Frontal cortex (tissue), 3 donors: ENCODE measurements at regions not wholly inside any gene's neighbourhood (a gene's known extent, or its start where the extent isn't known, plus 50 kb on each side); places are given as distances from the start of the nearest gene placed in this dataset.

Source experiments
- DNase-seq, 2 donors: peaks; one replicate each; pipeline ENCODE4 v3.0.0; 2012; ENCODE audit warnings: low spot score in 2 of 2
- FAIRE-seq: peaks from 2 replicates; lab custom pipeline; 2012; peaks lifted over from hg19 to GRCh38; lab: Jason Lieb, UNC
- donor health status: control.
- donor health status: control.
- donor health status: control.

DNA sequence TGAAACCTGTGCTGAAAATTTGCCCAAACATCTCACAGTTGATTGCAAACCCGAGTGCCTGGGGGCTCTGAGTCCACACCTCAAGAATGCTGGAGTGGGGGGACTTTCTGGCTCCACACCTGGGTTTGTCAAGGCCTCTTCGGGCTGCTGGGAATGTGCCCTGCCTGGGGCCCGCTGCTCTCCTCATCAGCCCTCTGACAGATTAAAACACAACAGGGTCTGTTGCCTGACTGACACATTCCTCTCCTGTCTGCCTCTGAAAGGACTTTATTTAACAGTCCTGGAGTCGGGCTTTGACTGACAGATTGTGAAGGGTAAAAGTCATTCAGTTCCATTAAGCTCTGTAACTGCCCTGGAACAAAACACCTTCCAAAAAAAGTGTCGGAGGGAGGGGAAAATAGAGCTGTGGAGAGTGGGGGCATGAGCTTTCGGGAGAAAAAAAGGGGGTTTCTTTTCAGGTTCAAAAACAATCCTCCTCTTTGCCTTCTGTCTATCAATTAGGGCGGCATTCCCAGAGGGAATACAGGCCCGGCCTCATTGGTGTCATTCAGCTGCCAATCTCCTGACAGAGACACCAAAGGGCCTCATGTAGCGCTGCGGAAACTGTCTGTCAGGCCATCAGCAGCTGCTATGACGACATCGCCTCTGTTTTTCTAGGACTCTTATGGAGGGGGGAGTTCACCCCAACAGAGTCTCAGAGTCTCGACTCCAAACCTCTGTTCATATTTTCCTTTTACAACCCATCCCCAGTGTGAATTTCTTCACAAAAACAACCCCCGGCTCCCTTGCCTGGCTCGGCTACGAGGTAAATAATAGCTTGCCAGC lies 398.8 kb upstream of the NFE2L3 start:
- DNase-seq = no peak
- FAIRE-seq = no peak

DNA sequence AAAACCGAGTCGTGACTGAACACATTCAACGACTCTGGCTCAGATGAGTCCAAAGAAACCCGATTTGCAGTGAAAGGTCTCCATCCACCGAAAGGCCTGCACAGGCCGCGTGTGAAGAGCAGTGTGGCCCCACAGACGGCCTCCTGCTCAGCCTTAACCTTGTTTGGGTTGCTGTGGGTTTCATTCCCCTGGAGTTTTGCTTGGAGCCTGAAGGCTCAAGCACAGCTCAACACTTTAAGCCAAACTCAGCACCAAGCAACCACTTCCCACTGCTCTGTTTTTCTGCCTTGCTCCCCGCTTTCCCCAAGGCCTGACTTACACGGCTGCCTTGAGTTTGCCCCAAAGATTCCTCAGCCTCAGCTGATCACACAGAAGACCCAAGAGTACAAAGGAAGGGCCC lies 398.2 kb upstream of the NFE2L3 start:
- no peak for FAIRE-seq
- DNase-seq = no peak

DNA sequence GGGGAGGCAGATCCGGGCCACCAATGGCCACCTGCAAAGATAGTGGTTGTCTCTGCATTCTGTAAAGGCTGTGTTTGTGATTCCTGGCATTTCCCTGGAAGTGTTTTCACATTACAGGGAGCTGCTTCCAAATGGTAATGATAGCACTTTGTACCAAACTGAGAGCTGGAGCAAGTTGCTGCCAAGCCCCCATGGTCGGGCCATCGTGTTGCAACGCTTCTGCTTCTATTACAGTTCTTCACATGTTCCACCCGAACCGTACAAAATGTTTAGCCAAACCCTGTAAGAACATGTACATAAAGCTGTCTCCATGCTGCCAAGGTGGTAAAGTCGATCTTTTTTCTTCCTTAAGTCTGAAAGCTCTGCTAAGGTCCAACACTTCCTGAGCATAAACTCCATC lies 397.7 kb upstream of the NFE2L3 start:
- DNase-seq = no peak
- FAIRE-seq = no peak

DNA sequence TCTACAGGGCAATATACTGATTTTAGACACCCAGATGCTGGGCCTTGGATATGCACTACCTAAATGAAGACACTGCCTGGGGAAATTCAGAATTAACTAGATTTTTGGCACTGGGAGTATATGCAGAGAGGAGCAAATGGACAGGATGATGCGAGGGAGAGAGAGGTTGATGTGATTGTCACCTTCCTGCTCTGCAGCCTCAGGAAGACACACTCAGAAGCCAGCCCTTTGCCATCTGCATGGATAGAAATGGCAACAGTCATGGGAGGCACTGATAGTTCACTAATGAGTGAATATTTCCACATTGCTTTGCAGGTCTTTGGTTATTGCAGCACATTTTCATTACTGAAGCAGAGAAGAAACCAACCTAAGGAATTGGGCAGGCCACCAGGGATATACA lies 397.2 kb upstream of the NFE2L3 start:
- no peak for FAIRE-seq

DNA sequence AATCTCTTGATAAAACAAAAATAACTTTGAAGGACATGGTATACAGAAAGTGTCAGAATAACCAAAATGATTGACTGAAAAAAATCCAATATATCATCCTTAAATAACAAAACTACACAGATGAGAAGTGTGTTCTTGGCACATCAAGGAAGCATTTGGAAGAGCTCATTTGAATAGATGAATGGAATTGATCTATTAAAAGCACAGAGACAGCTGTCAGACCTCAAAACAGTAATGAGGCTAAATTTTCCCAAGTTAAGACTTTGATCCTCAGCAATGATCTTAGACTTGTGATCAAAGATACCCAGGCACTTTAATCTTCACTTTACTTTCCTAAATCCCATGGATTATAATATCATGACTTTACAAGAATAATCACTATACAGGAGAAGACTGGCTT lies 395.4 kb upstream of the NFE2L3 start:
- FAIRE-seq (no peak), DNase-seq (no peak)

More for the DNA sequence above, 397.2 kb upstream of the NFE2L3 start:
- DNase-seq = no peak

DNA sequence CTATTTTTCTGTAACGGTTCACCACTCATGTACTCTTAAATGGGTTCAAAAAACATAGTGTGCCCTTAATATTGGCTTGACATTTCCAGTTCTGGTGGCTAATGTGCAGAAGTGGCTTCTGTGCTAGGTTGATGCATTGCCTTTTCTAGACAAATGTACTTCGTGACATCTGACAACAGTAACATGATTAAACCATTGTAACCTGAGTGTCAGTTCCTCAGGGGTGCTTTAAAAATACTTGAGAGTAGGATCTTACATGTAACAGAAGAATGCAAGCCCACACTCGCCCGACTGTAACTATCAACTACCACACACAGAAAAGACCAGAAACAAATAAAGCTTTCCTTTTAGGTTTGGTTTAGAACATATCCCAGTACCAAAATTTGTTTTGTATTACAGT lies 393.4 kb upstream of the NFE2L3 start:
- FAIRE-seq = no peak
- no peak for DNase-seq

DNA sequence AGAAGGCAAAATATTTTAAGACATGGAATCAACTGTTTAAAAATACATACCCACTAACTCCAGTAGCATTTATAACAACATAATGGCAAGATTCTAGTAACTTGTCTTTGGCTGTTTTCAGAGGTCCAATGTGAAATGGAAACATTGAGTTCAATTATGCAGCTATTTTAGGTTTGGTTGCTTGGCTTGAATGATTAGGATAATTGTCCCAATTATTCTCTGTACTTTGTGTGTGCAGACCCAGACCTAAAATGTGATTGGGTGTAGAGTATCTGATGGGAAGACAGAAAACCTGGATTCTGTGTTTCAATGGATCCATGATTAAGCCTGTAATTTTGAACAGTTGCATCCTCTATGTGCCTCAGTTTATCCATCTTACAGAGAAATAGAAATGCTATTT lies 392.7 kb upstream of the NFE2L3 start:
- DNase-seq = no peak
- no peak for FAIRE-seq

DNA sequence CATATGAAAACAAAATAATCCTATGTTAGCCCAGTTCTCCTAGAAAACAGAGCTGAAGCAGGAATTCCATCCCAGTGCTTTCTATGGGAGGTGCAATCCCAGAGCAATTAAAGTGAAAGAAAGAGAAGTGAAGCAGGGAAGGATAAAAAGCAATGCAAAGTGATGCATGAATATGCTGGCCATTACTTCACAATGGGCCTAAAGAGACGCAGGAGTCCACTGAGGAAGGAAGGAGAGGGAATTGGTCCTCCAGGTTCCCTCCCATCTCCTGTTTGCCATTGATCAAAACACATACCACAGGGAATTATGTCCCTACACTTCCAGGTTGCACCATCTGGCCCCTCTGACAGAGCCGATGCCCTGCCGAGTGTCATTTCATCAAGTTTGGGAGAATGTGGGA lies 392.2 kb upstream of the NFE2L3 start:
- FAIRE-seq (no peak), DNase-seq (no peak)

DNA sequence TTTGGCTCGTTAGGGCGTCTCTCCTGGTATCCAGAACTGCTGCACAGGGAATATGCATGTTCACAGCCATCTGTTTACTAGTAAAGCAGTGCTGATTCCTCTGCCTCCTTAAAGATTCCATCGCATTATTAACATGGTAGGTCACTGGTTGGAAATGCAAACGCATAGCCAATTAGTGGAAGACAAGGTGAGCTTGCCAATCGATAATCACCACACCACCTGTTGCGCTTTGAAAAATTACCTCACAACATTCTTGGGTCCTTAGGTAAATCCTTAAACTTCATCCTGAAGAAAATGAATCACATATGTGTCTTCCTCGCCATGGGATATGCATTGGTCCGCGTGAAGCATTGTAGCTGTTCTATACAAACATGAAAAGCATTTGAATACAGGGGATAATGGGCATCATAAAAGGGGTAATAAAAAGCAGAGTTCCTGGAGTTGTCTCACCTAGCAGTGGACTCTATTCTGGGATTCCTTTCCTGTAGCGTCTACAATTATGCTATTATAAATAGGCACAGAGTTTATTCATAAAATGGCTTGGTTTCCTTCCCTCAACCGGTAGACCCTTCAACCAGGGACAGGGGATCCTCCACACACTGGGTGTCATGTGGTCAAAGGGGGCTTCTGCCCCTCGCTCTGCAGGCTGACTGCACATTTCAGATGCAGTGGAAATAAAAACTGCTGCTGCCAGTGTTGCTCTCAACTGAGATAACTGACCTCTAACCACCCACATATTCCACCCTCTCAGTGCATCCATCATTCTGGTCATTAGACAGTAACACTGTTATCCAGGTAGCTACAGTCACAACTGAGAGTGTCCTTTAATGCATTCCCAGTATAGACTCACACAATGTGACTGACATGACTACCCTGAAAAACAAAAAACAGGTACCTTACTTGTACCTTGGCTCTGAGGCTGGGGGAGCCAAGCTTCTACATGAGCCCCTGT lies 389.2 kb upstream of the NFE2L3 start:
- DNase-seq (no peak), FAIRE-seq (no peak)

DNA sequence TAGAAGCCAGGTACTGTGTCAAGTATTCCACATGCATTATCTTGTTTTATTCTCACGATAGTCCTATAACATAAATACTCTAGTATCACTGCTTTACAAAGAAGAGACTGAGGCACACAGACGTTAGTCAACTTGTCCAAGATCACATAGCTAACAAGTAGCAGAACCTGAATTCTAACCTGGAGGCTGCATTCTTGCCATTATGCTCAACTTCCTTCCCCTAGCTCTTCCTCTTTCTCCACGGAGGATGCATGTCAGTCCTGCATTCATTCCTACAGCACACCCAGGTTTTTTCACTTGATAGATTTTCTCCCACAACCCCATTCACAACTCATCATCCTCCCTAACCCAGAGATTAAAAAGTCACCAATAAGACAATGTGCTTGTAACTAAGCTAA lies 388.5 kb upstream of the NFE2L3 start:
- FAIRE-seq (no peak), DNase-seq (no peak)

DNA sequence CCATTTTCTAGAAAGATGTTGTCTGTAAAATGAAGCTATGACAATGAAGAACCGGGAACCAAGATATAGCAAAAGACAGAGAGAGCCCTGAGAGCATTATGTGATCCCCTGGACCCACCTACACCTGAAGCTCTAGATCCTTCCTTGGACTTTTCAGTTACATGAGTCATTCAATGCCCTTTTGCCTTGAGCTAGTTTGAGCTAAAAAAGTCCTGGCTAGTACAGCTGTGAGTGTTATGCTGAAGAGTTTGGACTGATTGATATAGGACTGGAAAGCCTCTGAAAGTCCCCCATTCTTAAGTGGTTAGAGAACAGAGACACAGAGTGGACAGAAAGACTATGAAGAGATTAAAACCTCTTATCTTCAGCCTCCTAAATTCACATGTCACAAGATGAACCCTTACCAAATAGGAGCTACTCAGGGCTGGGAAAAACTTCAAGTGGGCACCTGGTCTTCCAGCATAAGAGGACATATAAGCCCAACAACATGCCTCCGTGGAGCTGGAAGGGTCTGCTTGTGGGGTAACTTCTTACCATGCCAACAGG lies 386.8 kb upstream of the NFE2L3 start:
- FAIRE-seq (no peak), DNase-seq (no peak)

DNA sequence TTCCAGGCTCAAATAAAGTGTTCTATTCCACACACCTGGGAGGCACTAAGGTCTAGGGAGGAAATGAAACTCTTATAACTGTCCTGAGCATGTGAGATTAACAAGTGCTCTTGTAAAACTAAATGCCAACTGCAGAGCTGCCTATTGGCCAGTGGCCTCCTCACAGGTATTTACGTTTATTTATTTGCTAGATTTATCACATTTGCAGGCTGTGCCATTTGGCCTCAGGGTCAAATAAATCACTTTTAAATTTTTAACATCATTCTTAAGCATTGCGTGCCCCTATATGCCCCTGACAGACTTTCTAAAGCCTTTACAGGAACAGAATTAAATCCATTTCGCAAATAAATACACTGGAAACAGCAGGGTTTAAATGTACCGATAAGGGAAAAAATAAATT lies 381.8 kb upstream of the NFE2L3 start:
- FAIRE-seq = no peak

DNA sequence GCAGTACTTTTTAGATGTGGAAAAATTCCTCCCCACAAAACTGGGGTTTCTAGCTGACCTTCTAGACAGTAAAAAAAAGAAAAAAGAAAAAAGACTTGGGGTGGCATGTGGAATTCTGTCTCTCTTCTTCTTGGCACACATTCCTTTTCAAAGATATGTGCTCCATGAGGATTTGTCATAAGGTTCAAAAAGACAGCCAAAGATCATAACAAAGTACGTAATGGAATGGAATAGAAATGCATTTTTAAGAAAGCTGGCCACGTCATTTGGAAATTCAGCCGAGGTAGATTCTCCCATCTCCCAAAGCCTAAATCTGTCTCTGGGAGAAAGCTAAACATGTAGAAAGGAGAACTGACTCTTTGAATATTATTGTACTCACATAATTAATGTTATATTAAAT lies 381.3 kb upstream of the NFE2L3 start:
- FAIRE-seq (no peak), DNase-seq (no peak)

More for the DNA sequence above, 381.8 kb upstream of the NFE2L3 start:
- DNase-seq = no peak

DNA sequence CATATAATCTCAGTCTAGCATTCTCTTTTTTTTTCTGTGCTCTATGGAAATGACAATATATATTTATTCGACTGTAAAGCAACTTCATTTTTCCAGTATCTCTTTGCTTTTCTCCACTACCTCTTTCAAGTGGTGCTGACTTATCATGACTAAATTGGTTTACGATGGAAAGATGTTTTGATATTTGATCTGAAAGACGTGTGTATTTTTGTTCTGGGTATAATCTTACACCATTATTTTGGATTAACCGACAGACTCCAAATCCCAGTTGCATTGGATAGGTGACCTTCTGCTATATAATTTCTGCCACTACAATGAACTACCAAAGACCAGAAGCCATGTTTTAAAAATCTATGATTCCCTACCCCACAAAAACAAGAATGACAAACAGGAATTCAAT lies 380.5 kb upstream of the NFE2L3 start:
- FAIRE-seq (no peak), DNase-seq (no peak)

DNA sequence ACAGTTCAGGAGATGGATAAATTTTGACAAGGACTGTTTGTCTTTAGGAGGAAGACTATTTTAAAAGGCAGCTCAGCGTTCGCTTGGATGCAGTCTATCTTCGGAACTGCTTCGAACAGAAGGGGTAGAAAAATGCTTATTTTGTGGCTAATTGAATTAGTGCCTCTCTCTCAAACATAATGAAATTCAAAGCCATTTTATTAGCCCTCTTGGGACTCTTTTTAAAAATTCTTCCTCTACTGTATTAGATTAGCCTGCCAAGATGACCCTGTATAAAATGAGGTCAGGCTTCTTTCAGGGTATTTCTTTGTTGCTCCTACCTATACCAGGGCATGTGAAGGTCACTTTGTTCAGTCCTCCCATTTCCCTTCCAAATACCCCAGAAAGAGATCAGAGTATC lies 379.2 kb upstream of the NFE2L3 start:
- no peak for DNase-seq
- FAIRE-seq = no peak

DNA sequence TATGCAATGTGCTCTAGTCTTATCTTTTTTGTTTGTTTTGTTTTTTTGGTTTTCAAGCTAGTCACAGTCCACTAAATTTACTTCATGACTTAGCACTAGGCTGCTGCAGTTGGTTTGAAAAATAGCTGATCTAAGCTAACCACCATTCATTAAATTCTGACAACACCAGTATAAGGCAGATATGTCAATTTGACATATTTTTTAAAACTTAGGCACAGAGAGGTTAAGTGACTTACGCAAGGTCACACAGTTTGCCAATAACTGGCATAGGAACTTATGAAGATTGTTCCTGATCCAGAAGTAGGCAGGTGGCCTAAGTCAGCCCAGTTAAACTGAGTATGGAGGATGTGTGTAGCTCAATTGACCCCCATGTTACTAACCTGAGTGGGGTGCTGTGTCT lies 377.3 kb upstream of the NFE2L3 start:
- no peak for FAIRE-seq

DNA sequence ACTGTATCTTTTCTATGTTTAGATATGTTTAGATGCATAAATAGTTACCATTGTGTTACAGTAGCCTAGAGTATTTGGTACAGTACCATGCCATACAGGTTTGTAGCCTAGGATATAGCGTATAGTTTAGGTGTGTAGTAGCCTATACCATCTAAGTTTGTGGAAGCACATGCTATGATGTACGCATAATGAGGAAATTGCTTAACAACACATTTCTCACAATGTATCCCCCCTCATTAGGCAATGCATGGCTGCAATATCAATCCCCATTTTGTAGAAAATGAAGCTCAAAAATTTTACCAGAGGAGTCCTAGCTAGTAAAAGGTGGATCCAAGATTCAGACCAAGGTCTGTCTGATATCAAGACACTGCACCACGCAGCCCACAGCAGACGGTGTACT lies 376.4 kb upstream of the NFE2L3 start:
- DNase-seq = no peak
- no peak for FAIRE-seq

More for the DNA sequence above, 377.3 kb upstream of the NFE2L3 start:
- DNase-seq = no peak

DNA sequence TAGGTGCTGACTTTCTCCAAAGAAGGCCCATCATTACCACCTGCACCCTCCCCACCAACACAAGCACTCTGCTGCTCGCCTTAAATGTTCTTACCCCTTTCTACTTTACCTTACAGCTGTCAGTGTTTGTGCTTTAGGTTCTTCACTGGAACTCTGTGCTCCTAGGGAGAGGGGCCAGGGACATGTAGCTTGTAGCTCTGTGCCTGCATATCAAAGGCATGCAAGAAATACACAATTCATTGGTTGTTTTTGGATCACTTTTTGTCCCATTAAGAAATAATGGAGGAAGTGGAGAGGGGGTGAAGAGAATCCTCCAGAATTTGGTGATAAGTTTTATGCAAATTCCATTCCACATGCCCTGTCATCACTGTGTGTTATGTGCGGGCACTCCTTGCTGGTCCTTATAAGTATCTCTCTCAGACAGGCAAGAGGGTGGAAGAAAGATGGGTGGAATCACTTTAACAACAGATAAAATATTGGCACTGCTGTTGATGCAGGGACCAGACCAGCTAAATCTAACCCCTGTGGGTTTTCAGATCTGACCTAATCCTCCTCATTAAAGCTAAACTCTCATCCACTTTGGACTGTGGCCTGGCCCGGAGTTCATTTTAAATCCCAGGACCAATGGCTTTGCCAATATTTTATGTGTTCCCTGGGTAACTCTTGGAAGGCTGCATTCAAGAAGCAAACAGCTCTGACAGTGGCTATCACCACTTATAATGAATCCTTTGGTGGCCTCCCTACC lies 375.8 kb upstream of the NFE2L3 start:
- no peak for DNase-seq
- no peak for FAIRE-seq

DNA sequence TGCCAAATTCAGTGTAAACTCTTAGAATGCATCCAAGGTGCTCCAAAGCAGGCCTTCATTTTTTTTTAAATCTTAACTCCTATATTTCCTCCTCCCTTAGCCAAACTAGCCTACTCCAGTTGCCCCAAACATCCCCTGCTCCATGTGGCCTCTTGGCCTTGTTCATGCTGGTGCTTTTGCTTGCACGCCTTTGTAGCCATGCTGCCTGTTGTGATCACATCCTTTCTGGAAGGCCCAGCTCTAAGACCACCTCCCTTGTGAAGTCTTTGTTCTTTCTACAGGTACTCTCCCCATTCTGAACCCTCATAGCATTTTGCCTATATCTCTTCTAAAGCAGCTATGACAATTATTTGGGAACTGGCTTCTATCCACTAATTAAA lies 375.3 kb upstream of the NFE2L3 start:
- DNase-seq (no peak), FAIRE-seq (no peak)
